Dedifferentiated amniotic fluid mesenchymal stem cell (primary cell): ENCODE measurements at regions not wholly inside any gene's neighbourhood (a gene's known extent, or its start where the extent isn't known, plus 50 kb on each side); places are given as distances from the start of the nearest gene placed in this dataset.

Source experiments
- DNase-seq: peaks from one replicate; pipeline ENCODE4 v3.0.0-alpha.2; 2016; ENCODE audit errors: extremely low spot score

DNA sequence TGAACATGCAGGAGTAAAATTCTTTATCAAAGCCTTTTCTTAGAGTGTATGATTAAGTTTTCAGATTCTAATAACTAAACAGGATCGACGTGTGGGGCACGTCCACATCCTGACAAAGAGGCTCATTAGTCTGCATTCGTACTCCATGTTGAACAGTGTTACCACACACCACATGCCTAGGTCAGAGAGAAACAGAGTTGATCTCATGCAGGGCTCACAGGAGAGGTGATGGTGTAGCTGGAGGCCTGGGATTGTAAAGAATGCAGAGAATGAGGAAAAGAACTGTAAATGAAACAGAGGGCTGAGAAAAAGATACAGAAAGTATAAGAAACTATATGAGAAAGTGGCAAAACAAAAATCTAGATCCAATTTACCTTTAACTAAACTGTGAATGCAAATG, 632.5 kb downstream of the BCL11A start:
- no peak for DNase-seq

DNA sequence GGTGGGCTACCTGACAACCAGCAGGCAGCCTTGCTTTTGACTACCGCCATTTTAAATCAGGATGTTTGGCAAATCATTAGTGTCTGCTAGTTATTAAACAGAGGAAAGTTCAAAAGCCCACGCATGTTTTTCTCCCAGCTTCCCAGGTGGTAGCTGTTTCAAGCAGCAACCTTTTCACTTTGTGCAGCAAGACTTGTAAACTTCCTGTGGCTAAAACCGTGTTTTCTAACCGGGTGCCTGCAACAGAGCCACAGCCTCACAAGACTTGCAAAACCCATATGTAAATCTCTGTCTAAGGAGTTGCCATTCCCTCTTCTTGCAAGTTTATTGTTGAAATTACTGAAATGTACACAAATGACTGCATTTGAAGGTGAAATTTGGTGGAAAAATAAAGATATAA, 633.1 kb downstream of the BCL11A start:
- DNase-seq, result no peak

DNA sequence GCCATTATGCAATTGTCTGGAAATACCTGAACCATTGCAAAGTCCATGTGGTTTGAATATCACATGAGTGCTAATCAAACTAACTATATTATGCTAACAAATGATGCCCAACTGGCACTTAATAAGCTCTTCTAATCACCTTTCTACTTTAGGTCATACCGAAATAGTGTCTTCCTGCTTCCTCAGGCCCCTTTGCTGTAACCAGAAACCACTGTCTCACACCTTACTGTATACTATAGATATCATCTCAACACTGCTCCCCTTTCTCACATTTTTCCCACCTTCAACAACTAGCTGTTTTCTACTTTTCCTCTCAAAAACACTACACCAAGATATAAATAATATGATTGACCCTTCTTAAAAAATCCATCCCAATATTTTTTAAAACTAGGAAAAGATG, 633.9 kb downstream of the BCL11A start:
- no peak for DNase-seq

DNA sequence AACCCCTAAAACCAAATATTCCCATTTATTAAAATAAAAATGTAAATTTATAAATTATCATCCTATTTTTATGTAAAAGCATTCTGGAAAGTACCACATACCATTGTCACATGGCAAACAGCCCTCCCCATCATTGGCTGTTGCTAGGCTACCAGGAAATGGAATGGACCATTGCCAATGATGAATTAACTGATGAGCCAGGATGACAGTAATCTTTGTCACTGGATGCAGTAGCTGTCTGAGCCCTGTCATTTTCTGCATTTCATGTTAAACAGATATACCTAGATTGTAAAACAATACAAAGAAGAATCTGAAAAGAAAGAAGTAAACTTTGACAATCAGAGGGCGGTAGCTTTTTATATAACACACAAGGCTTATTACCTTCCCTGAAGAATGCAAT, 641.4 kb downstream of the BCL11A start:
- no peak for DNase-seq

DNA sequence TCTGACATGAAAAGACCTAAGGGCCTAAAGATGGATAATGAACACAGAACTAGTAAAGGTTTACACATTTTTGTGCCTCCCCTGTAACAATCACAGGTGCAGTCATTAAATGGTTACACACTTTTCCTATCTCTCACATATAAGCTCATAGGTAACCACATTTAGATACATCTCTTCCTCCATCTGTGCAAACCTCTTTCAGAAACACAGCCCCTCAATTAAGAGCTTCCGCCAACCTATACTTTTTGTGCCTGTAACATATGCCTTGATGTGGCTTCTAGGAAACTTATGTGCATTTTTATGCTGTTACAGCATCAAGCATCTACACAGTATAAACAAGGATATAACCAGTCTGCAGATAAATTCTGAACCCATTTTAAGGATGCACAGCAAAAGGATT, 643.3 kb downstream of the BCL11A start:
- DNase-seq, result no peak

DNA sequence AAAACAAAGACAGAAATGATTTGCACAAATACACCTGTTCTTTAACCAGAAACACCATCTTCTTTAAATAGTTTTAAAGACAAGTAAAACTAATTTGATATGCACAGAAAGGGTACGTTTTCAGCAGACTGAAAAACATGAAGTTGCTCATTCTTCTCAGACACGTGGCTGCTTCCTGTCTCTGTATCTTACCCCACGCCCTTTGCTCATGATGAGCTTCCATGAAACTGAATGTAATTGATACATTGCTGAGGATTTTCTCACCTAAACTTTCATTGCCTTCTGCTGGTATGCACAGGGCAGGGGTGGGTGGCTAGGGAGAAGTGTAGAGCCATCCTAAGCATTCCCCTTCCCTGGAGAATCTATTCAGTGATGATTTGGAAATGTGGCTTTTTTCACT, 644.3 kb downstream of the BCL11A start:
- DNase-seq, result no peak

DNA sequence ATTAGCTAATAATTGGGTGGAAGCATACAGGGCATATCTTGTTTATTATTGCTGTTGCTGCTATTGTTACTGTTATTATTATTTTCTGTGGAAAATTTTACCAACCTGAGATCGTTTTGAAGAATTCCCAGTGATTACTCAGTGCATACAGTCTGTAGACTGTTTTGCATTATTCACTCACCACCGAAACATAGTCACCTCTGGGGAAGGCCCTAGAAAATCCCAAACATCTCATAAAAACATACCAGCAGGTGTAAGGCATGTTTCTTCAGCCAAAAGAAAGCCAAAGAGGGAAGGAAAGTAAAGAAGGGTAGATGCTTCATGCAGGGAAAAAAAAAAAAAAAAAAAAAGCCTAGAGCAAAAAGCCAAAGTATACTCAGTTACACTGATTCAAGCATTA, 647.7 kb downstream of the BCL11A start:
- no peak for DNase-seq

DNA sequence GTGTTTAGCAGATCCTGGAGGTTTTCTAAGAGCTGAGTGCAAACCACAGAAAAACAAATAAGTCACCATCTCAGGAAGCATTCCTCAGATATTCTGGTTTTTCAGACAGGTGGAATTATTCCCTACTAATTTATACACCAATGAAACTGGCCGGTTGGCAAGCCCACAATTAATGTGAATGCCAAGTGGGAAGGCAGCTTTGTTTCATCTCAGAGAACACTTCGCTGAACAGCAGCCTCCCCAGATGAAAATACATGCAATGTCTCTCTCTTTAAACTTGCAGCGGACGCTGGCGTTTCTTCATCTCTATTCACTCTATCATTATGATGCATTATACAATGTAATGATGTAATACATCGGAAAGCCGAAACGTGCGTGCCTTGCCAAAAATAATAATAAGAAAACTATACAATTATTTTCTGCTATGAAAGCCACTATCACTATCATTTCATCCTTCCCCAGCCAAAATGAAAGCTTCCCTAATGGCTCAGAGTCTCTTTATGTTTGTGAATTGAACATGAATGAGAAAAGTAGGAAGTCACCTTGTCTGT, 649.4 kb downstream of the BCL11A start:
- no peak for DNase-seq

DNA sequence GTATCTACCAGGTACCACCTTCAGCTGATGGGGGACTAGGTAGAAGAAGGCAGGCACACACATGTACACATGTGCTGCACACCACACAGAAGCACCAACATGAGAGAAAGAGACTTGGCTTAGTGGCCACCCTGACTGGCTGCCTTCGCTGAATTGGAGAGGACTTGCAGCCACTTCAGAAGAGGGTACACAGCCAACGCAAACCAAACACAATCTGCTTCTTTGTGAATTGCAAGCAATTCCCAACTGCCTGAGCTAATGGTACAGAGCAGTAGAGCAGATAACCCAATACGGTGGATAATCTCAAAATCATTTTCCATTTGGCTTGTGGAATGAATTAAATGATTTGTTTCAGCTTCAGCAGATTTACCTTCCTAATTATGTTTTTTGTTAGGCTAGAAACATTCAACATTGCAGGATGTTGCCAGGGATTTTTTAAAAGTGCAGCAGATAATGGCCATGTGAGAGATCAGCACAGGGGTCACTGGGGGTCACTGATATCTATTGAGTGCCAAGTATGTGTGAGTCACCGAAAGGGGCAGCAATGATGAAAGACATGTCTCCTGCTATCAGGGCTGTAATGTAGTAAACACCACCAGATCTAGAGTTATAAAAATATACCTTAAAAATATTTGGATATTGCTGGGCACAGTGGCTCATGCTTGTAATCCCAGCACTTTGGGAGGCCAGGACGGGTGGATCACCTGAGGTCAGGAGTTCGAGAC, 652.6 kb downstream of the BCL11A start:
- no peak for DNase-seq

DNA sequence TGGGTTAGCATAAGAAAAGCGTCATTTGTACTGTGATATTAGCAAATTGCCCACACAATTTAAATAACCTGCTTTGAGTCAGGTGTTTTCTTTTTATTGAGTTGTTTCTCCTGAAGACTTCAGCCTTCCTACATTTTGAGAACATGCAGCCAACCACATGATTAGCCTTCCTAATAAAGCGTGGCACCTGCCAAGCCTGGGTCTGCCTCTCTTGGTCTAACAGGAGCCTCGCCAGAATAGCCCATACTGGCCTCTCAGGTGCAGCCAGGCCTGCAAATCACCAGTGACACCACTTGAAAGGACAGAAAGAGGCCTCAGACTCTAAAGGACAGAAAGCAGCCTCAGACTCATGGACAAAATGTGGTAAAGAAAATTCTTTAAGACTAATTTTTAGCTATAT, 653.8 kb downstream of the BCL11A start:
- DNase-seq, result no peak

DNA sequence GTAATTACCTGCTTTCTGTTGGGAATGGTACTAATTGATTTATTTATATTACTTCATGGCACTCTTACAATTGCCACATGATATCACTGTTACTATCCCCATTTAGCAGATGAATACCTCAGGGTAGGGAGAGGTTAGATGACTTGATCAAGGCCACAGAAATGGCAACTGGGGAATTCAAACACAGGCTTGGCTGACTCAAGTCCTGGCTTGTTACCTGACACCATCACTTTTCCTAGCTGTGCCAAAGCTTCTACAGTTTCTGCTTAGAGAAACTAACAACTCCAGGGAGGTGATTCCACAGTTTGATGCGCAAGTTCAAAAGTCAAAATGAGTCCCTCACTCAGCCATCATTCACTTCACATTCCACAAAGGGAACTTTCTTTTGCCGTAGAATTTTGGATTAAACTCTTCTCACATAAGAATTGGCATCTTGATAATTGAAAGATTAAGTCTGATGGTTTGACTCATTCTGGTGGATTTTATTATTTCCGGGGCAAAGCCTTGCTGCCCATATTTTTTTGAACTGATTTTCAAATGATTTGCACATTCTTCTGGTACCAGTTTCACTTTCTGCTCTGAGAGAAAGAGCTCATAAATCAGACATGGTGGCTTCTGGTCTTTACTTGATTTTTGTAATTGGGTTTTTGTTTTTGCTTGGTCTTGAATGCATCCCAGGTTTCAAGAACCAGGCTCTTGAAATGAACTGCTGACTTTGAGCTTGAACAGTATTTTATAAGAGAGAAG, 656.8 kb downstream of the BCL11A start:
- no peak for DNase-seq

DNA sequence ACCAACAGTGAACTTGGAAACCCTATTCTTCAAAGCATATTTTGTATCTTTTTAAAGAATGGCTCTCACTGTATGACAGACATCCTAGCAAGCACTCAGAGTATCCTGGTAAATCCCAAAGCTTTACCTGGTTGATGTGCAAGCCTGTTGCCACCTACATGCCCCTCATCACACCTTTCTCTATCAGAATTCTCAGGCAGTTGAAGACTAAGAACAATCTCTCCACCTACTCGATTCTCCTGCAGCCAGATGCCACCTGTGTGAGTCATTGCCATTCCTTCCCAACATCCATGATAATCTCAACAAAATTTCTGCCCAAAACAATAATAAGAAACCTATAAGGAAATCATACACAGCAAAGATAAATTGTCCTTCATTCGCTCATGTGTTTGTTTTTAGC, 659.8 kb downstream of the BCL11A start:
- DNase-seq, result no peak

DNA sequence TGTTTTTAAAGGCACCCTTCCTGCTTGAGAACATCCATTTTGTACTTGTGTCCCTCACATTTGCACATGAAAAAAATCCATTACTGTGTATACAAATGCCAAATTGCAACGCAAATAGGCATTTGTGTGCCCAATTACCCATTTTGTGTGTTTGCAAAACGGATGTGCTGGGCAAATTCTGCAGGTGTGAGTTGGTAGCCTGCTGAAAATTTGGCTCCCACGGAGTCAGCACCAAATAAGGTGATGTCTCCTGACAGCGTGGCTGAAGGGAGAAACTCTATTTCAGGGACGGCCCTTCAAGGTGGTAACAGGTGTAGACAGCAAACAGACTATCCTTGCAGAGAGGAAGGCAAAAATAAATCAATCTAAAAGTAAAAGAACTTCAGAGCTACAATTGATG, 661.1 kb downstream of the BCL11A start:
- no peak for DNase-seq

DNA sequence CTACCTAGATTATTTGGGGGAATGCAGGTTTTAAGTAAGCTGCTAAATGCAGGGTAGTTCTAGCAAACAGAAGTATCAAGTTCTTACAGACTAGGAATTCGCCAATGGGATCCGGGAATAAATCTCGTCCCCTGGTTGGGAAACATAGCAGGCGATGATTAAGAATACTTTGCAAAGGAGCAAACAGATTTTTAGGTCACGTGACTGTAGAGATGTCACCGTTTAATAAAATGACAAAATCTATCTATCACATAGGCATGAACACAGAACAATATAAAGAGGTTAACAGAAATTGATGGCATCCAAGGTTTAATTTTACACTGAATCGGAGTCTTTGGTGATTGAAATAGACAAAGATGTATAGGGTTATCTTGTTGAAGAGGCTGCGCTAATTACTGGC, 664.1 kb downstream of the BCL11A start:
- DNase-seq, result no peak

DNA sequence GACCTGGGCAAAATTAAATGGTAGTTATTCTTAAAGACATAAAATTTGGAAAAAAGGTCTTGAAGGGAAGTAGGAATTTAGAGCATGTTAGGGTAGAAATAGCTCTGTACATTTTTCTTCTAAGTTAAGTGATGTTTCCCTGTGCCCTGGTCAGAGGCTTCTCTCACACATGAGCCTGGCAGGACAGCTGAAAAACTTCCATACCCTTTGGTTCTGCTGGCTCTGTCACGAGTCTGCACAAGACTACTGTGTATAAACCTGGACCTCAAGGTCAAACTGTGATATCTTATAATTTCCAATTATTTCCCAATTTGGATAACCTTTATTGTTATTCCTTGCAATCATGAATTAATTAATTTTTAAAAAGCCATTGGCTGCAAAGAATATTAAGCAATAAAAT, 664.7 kb downstream of the BCL11A start:
- DNase-seq, result no peak

DNA sequence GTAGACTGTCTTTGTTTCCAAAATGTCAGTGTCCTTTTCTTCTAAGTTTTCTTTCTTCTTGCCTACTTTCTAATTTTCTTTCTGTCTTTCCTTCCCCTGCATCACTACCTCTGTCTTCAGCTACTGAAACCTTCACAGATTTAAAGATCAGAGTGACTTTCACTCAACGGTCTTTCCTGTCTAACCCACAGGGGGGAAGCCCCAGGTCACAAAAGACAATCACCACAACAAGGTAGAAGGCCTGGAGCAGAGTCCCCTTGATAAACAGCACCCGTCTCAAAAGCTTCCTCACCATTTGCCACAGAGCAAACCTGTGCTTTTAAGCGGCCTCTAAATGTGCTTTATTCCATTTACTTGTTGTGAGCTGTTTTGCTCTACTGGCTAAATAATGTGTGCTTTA, 665.4 kb downstream of the BCL11A start:
- no peak for DNase-seq

DNA sequence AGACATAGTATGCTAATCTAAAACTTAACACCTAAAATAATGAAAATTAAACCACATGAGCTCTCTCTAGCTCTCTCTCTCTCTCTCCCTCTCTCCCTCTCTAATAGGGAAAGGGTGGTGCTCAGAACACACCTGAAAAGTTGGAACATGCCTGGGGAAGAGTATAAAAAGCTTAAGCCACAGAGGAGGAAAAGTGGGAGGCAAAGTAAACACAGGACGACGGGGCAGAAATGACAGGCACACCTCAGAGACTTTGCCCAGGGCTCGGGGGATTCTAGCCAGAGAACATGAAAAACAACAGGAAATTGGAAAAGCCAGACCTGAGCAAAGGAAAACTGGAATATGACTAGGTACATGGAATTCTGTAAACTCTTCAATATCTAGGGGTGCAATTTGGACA, 666.1 kb downstream of the BCL11A start:
- DNase-seq, result no peak

DNA sequence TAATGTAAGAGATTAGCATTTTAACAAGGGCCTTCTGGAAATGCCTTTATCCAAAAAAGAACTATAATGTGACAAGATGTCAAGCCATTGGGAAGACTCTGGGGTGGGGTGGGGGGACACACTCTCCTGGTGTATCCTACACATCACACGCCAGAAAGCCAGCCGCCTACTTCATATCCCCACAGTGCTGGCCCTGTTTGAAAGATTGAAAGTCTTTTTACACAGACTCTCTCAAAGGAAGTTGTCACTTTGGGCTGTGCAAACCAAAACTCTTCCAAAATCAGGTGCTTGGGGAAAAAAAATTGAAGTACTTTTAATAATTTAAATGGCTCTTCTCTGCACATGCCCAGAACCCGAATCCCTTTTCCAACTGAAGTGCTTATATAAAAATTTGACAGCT, 666.7 kb downstream of the BCL11A start:
- no peak for DNase-seq

DNA sequence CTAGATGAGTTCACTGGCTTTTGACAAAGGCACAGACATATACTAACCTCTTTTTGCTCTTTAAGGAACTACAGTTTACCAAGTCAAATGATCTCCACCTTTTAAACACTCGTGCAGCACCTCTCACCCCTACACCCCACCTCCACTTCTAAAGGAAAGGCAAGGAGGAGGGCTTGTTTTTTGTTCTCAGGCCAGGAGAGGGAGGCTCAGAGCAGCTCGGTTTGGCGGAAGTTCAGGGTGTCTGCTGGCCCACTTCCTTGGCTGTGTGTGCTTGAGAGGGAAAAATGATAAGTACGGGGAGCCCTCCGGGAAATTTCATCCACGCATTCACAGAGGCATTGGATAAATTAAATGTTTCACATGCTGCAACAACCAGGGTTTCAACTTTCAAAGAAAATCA, 667.9 kb downstream of the BCL11A start:
- DNase-seq, result no peak

DNA sequence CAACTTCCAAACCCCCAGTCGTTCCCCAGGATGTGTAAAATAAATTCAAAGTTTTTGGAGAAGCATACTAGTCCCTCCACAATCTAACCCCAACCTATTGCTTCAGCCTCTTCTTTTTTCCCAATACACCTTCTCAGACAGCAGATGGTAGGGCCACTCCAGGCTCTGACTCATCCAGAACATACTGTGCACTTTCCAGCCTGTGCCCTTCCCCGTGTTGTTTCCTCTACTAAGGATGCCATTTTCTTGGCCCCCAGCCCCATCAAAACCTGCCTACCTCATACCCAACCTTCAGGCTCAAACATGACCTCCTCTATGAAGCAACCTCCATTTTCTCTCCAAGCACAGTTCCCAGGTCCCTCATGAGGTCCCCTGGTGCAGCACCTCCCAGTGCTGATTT, 669.3 kb downstream of the BCL11A start:
- no peak for DNase-seq

DNA sequence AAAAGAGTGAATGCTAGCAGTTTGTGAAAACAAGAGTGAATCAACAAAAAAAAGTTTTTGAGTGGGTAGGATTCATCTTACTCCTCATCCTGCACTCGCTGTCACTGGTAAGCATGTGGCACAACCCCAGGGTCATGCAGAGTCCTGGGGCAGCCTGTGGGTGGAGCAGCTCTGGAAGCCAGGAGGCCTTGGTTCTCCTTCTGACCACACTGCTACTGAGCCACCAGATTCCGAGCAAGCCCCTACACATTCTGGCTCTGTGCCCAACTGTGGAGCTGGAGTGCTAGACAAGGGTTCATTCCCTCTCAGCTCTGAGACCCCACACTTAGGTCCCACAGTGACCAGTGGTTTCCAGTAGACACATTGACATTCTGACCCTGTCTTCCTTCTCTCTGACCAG, 670.6 kb downstream of the BCL11A start:
- no peak for DNase-seq

DNA sequence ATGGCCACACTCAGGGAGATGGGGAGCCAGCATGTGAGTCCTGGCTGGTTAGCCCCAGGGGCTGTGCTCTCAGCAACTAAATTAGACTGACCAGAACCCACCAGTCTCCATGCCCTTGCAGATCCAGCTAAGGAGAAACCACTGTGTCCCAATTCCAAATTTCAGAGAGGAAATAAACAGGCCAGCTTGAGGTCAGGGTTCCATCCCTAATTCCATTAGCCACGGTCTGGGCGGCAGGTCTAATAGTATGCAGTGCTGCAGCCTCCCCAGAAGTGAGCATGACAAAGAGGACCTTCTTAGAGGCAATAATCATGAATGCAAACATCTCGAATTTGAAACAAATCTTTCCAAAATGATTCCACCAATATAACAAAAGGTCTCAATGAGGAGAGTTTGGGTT, 671.2 kb downstream of the BCL11A start:
- DNase-seq, result no peak

DNA sequence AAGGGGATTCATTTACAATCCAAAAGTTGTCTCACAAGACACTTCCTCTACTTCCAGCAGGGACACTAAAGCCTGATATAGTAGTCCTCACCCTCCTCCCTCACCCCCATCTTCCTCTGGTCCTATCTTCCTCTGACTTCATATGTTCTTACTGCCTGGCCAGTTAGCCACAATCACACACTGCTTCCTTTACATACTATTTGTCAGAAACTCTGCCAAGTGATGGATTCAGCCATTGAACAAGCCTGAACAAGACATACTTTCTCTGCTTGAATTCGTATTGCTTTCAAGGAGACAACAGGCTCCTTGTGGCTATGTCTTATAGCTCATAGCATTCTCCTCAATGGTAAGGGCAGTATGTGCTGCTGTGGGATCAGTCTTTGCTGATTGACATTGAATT, 672.2 kb downstream of the BCL11A start:
- no peak for DNase-seq
